Nephron (organoid): ENCODE measurements at regions not wholly inside any gene's neighbourhood (a gene's known extent, or its start where the extent isn't known, plus 50 kb on each side); places are given as distances from the start of the nearest gene placed in this dataset.

Experiments used
- H3K27ac Mint-ChIP-seq, 3 experiments: 2 replicates each; pipeline ENCODE4 v1.8.0; 2020; ENCODE audit warnings: mixed read lengths in 3 of 3, mild to moderate bottlenecking in 2 of 3, moderate library complexity in 1 of 3
- H3K27me3 Mint-ChIP-seq: 2 replicates; pipeline ENCODE4 v1.8.0; 2021; ENCODE audit warnings: low read depth, mild to moderate bottlenecking, moderate library complexity, mixed read lengths
- H3K36me3 Mint-ChIP-seq: 2 replicates; pipeline ENCODE4 v1.8.0; 2020; ENCODE audit warnings: low read depth, mixed read lengths
- H3K4me1 Mint-ChIP-seq: 2 replicates; pipeline ENCODE4 v1.8.0; 2020; ENCODE audit warnings: mixed read lengths
- H3K4me3 Mint-ChIP-seq, 3 experiments: 2 replicates each; pipeline ENCODE4 v1.8.0; 2020; ENCODE audit warnings: mild to moderate bottlenecking in 3 of 3, mixed read lengths in 3 of 3, moderate library complexity in 2 of 3
- H3K9me3 Mint-ChIP-seq: 2 replicates; pipeline ENCODE4 v1.8.0; 2020; ENCODE audit warnings: mixed read lengths
- TF ChIP-seq, protein P1 (sequence below), 3 experiments: fragments of 200-600 bp; sonication (generic); IDR thresholded peaks; one replicate each; pipeline ENCODE4 v1.5.0; 2021; ENCODE audit warnings: antibody characterized with exemption in 3 of 3; ENCODE audit not compliant: unreplicated experiment in 3 of 3

DNA sequence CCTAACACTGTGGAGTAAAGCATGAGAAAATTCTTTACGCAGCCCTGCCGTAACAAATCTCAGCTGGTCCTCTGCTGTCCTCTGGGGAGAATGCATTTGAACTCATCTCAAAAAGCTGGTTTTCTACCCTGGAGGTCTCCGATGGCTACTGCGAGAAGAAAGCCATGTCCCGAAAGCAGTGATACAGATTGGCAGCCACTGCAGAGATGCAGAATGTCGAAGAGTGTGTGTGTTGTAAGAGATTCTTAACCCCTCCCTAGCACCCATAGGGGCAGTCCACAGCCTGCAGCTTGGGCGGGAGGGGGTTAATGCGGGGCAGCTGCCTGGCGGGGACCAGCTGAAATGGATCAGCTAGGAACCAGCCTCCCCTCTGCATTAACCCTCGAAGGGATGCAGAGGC lies 235.9 kb downstream of the ZNF516 start:
- Mint-ChIP-seq H3K9me3 (no peaks in the 10 kb centered on the region), H3K4me1 (peaks cover 79% of the 10 kb centered on the region), H3K27me3 (no peaks in the 10 kb centered on the region)

GRCh38 chr18:76258209-76258608 lies 236.8 kb downstream of the ZNF516 start:
- Mint-ChIP-seq H3K27ac (peak overlapping the region; percentile 88 to 91 (median 91)), H3K27me3 (no peaks in the 10 kb centered on the region), H3K4me1 (peaks cover 70% of the 10 kb centered on the region), H3K4me3 (peak overlapping the region in 1 of 3 experiments; percentile 15), H3K36me3 (no peaks in the 10 kb centered on the region), H3K9me3 (no peaks in the 10 kb centered on the region)
- TF ChIP-seq, protein P1, sequence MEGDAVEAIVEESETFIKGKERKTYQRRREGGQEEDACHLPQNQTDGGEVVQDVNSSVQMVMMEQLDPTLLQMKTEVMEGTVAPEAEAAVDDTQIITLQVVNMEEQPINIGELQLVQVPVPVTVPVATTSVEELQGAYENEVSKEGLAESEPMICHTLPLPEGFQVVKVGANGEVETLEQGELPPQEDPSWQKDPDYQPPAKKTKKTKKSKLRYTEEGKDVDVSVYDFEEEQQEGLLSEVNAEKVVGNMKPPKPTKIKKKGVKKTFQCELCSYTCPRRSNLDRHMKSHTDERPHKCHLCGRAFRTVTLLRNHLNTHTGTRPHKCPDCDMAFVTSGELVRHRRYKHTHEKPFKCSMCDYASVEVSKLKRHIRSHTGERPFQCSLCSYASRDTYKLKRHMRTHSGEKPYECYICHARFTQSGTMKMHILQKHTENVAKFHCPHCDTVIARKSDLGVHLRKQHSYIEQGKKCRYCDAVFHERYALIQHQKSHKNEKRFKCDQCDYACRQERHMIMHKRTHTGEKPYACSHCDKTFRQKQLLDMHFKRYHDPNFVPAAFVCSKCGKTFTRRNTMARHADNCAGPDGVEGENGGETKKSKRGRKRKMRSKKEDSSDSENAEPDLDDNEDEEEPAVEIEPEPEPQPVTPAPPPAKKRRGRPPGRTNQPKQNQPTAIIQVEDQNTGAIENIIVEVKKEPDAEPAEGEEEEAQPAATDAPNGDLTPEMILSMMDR (IDR thresholded peaks at IDR 0.05; ENCODE audit: unreplicated experiment in 3 of 3): no peak

More for the DNA sequence above, 235.9 kb downstream of the ZNF516 start:
- TF ChIP-seq, protein P1 (IDR thresholded peaks at IDR 0.05; ENCODE audit: unreplicated experiment in 3 of 3): peak; percentile 26 to 39 (median 28)
- peak overlapping the region; percentile 26 to 65 (median 53) for H3K4me3 Mint-ChIP-seq
- no peaks in the 10 kb centered on the region for H3K36me3 Mint-ChIP-seq
- H3K27ac Mint-ChIP-seq: peak overlapping the region; percentile 88 to 91 (median 91)

DNA sequence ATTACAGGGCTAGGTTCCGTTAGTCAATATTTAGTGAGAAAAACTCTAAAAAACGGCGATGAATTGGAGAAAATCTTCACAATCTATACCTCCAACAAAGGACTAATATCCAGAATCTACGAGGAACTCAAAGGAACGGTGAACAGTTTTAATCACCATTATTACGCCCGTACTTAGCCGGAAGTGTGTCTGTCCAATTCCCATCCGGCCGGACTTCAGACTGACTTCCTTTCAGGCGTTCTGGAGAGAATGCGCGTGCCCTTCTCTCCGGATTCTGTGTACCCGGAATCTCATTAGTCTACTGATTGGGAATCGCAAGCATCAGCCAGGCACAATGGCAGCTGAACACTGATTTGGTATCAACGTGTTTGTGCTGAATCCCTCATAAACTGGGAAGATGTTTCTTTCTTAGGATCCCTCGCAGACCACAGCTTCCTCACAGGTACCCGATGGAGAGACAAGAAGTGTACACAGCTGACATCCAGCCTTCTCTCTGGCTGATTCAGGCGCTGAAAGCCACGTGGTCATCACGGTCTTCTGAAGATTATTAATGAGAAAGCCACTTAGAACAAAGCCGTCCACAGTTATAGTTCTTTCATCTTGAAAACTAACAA lies 239.9 kb downstream of the ZNF516 start:
- H3K27me3 Mint-ChIP-seq: no peaks in the 10 kb centered on the region

GRCh38 chr18:76252880-76253279 lies 242.2 kb downstream of the ZNF516 start:
- H3K9me3 Mint-ChIP-seq: no peaks in the 10 kb centered on the region
- TF ChIP-seq, protein P1 (IDR thresholded peaks at IDR 0.05; ENCODE audit: unreplicated experiment in 3 of 3): peak; percentile 18 to 59 (median 41)
- H3K4me1 Mint-ChIP-seq: peaks cover 23% of the 10 kb centered on the region
- H3K27me3 Mint-ChIP-seq: no peaks in the 10 kb centered on the region
- H3K36me3 Mint-ChIP-seq: no peaks in the 10 kb centered on the region
- H3K4me3 Mint-ChIP-seq: no peak overlapping the region
- H3K27ac Mint-ChIP-seq: no peak overlapping the region

More for the DNA sequence above, 239.9 kb downstream of the ZNF516 start:
- Mint-ChIP-seq H3K27ac (peak overlapping the region in 2 of 3 experiments; percentile 10 to 90), H3K4me3 (no peak overlapping the region), H3K9me3 (no peaks in the 10 kb centered on the region), H3K4me1 (peaks cover 45% of the 10 kb centered on the region), H3K36me3 (no peaks in the 10 kb centered on the region)
- TF ChIP-seq, protein P1 (IDR thresholded peaks at IDR 0.05; ENCODE audit: unreplicated experiment in 3 of 3): no peak

DNA sequence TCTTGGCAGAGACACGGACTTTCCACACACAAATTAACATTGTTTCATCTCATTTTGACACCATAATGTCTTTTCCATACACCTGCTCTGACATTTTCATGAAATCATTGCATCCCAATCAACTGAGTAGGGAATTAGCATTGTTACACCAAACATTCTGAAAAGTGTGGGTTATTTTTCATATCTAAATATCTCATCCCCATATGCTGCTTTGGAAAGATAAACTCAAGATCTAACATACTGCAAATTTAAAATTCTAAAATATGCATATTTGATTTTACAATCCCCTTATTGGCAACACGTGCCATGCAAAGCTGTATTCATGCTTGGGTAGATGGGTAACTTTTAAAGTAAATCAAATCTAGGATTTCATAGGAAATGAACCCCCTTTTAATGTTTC lies 242.9 kb downstream of the ZNF516 start:
- Mint-ChIP-seq H3K27ac (no peak overlapping the region), H3K36me3 (no peaks in the 10 kb centered on the region), H3K27me3 (no peaks in the 10 kb centered on the region), H3K4me3 (no peak overlapping the region), H3K4me1 (peaks cover 18% of the 10 kb centered on the region), H3K9me3 (no peaks in the 10 kb centered on the region)
- TF ChIP-seq, protein P1 (IDR thresholded peaks at IDR 0.05; ENCODE audit: unreplicated experiment in 3 of 3): no peak

DNA sequence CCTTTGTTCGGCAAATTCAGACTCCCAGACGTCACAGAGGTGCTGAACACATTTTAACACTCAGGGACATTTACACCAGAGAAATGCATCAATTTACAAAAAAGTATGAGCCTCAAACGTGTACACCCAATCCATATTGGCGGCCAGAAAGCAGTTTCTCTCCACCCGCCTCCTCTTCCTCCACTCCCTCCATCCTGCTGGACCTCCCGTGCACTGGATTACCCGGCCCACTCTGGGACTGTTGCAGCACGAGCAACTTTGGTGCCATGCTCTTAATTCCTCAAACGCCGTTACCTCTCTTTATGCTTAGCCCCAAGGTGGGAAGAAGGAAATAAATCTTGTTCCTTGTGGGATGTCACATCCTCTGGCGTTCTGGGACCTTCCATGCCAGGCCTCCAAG lies 243.4 kb downstream of the ZNF516 start:
- H3K4me3 Mint-ChIP-seq: no peak overlapping the region
- no peak overlapping the region for H3K27ac Mint-ChIP-seq
- peaks cover 14% of the 10 kb centered on the region for H3K4me1 Mint-ChIP-seq
- TF ChIP-seq, protein P1 (IDR thresholded peaks at IDR 0.05; ENCODE audit: unreplicated experiment in 3 of 3): no peak
- H3K9me3 Mint-ChIP-seq: no peaks in the 10 kb centered on the region
- no peaks in the 10 kb centered on the region for H3K36me3 Mint-ChIP-seq
- H3K27me3 Mint-ChIP-seq: no peaks in the 10 kb centered on the region
